WI38 (cell line): ENCODE measurements at regions not wholly inside any gene's neighbourhood (a gene's known extent, or its start where the extent isn't known, plus 50 kb on each side); places are given as distances from the start of the nearest gene placed in this dataset.

Experiments used
- H3K4me3 ChIP-seq: 2 replicates; pipeline ENCODE4 v1.5.1; 2011; ENCODE audit warnings: low read depth, mild to moderate bottlenecking, control low read depth, low read length
- TF ChIP-seq, protein P1 (sequence below): IDR thresholded peaks from 2 replicates; pipeline ENCODE4 v1.5.1; 2012; ENCODE audit warnings: low read depth, mild to moderate bottlenecking, control low read depth, low read length

GRCh38 chr11:28871090-28871489, 762.9 kb downstream of the METTL15 start:
- TF ChIP-seq, protein P1, sequence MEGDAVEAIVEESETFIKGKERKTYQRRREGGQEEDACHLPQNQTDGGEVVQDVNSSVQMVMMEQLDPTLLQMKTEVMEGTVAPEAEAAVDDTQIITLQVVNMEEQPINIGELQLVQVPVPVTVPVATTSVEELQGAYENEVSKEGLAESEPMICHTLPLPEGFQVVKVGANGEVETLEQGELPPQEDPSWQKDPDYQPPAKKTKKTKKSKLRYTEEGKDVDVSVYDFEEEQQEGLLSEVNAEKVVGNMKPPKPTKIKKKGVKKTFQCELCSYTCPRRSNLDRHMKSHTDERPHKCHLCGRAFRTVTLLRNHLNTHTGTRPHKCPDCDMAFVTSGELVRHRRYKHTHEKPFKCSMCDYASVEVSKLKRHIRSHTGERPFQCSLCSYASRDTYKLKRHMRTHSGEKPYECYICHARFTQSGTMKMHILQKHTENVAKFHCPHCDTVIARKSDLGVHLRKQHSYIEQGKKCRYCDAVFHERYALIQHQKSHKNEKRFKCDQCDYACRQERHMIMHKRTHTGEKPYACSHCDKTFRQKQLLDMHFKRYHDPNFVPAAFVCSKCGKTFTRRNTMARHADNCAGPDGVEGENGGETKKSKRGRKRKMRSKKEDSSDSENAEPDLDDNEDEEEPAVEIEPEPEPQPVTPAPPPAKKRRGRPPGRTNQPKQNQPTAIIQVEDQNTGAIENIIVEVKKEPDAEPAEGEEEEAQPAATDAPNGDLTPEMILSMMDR: no peak
- no peak overlapping the region for H3K4me3 ChIP-seq

- no peak overlapping the region for H3K4me3 ChIP-seq
- TF ChIP-seq, protein P1: no peak
These were observed 755.2 kb downstream of the METTL15 start for GRCh38 chr11:28863422-28863821.

DNA sequence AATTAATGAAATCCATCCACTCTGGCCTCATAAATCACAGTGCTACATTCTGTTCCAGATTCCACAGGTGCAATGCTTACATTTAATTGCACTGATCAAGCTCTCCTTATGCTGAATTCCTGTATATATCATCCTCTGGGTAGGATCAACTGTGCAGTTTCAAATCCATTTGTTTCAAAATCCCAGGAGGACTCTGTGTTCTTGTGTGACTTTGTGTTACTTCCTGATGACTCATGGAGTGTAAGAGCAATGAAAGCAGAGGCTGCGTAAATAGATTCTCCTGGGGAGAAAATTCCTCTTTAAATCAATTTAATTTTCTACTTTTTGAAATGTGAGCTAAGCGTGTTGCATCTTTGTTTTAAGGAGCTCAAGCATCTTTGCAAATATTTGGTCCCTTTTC, 752.7 kb downstream of the METTL15 start:
- TF ChIP-seq, protein P1: no peak
- no peak overlapping the region for H3K4me3 ChIP-seq

DNA sequence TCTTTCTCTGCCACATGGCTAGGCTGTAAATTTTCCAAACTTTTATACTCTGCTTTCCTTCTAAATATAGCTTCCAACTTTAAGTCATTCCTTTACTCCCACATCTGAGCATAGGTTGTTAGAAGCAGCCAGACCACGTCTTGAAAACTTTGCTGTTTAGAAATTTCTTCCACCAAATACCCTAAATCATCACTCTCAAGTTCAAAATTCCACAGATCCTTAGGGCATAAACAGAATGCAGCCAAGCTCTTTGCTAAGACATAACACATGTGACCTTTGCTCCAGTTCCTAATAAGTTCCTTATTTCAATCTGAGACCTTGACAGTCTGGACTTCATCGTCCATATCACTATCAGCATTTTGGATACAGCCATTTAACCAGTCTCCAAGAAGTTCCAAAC, 749.9 kb downstream of the METTL15 start:
- H3K4me3 ChIP-seq: no peak overlapping the region
- TF ChIP-seq, protein P1: no peak

DNA sequence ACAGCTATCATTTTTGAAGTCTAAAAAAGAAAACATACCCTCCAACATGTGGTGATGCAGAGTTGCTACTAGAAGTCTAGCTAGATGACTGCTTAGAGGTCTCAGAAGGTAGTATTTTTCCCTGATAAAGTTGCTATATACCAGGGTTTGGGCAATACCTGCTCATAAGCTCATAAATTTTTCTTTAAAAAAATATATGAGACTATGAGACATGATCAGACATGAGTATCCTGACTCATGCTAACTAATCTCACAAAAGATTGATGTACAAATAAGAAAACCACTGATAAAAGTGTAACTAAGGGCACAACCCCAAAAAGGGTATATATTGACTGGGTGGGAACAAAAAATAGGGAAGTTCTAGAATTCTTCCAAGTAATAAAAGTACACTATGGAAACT, 740.9 kb downstream of the METTL15 start:
- TF ChIP-seq, protein P1: no peak

DNA sequence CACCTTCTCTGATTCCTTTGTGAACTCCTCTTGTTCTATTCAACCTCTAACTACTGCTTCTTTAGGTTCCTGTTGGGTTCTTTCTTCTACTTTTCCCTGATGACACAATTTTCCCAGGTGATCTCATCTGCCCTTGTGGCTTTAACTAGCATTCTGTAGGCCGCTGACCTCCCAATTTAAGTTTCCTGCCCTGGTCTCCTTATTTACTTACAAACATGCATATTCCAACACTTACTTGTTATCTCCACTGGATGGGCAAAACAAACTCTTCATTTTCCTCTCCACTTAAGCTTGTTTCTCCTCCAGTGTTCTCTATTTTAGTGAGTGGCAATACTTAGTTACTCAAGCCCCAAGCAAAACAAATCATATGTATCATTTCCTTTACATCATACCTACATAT, 734.5 kb downstream of the METTL15 start:
- H3K4me3 ChIP-seq: no peak overlapping the region
- TF ChIP-seq, protein P1: no peak

More for the DNA sequence above, 740.9 kb downstream of the METTL15 start:
- no peak overlapping the region for H3K4me3 ChIP-seq

- H3K4me3 ChIP-seq: no peak overlapping the region
- TF ChIP-seq, protein P1: no peak
These were observed 730.6 kb downstream of the METTL15 start for GRCh38 chr11:28838741-28839140.
